HFF-Myc (cell line): ENCODE measurements at regions not wholly inside any gene's neighbourhood (a gene's known extent, or its start where the extent isn't known, plus 50 kb on each side); places are given as distances from the start of the nearest gene placed in this dataset.

Source experiments
- DNase-seq: peaks from one replicate; pipeline ENCODE4 v3.0.0-alpha.2; 2011; ENCODE audit warnings: low read depth; ENCODE audit errors: extremely low read depth
- H3K4me3 ChIP-seq: replicated peaks from 2 replicates; pipeline ENCODE4 v1.5.1; 2011; ENCODE audit warnings: low read depth, mild to moderate bottlenecking, control low read depth, low read length
- TF ChIP-seq, protein P1 (sequence below): IDR thresholded peaks from 2 replicates; pipeline ENCODE4 v1.5.1; 2012; ENCODE audit warnings: mild to moderate bottlenecking, low read depth, low read length, control low read depth; ENCODE audit errors: missing control alignments

GRCh38 chr12:34291001-34291400 is 268.7 kb downstream of the ALG10 start:
- DNase-seq: no peak
- TF ChIP-seq, protein P1, sequence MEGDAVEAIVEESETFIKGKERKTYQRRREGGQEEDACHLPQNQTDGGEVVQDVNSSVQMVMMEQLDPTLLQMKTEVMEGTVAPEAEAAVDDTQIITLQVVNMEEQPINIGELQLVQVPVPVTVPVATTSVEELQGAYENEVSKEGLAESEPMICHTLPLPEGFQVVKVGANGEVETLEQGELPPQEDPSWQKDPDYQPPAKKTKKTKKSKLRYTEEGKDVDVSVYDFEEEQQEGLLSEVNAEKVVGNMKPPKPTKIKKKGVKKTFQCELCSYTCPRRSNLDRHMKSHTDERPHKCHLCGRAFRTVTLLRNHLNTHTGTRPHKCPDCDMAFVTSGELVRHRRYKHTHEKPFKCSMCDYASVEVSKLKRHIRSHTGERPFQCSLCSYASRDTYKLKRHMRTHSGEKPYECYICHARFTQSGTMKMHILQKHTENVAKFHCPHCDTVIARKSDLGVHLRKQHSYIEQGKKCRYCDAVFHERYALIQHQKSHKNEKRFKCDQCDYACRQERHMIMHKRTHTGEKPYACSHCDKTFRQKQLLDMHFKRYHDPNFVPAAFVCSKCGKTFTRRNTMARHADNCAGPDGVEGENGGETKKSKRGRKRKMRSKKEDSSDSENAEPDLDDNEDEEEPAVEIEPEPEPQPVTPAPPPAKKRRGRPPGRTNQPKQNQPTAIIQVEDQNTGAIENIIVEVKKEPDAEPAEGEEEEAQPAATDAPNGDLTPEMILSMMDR: no peak
- H3K4me3 ChIP-seq: no peak overlapping the region

- DNase-seq: no peak
- TF ChIP-seq, protein P1: no peak
- H3K4me3 ChIP-seq: no peak overlapping the region
Measured at GRCh38 chr12:34291426-34291901, 269.2 kb downstream of the ALG10 start.

- TF ChIP-seq, protein P1: no peak
- no peak for DNase-seq
- H3K4me3 ChIP-seq: no peak overlapping the region
Measured at GRCh38 chr12:34292736-34293625, 270.7 kb downstream of the ALG10 start.

- TF ChIP-seq, protein P1: no peak
- no peak for DNase-seq
- H3K4me3 ChIP-seq: no peak overlapping the region
Measured at GRCh38 chr12:34294137-34294536, 271.8 kb downstream of the ALG10 start.

DNA sequence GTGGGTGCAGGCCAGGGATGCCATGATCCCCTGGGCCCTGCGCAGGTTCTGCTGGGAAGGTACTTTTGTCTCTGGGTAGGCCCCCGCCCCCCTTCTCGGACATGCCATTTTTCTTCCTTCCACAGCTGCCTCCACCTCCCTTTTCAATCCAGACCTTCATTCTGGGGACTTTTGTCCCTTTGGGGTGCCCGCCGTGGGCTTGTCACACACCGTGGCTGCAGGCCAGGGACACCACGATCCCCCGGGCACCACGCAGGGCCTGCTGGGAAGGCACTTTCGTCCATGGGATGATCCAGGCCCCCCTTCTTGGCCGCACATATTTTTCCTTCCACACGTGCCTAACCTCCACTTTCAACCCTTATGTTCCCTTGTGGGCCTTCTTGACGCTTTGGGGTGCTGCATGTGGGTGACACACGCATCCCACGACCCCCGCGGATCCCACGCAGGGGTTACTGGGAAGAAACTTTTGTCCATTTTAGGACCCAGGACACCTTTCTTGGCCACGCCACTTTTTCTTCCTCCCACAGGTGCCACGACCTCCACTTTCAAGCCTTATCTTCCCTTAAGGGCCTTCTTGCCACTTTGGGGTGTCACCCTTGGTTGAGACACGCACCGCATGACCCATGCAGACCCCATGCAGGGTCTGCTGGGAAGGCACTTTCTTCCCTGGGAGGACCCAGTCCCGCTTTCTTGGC is 272.5 kb downstream of the ALG10 start:
- TF ChIP-seq, protein P1: no peak
- no peak for DNase-seq

DNA sequence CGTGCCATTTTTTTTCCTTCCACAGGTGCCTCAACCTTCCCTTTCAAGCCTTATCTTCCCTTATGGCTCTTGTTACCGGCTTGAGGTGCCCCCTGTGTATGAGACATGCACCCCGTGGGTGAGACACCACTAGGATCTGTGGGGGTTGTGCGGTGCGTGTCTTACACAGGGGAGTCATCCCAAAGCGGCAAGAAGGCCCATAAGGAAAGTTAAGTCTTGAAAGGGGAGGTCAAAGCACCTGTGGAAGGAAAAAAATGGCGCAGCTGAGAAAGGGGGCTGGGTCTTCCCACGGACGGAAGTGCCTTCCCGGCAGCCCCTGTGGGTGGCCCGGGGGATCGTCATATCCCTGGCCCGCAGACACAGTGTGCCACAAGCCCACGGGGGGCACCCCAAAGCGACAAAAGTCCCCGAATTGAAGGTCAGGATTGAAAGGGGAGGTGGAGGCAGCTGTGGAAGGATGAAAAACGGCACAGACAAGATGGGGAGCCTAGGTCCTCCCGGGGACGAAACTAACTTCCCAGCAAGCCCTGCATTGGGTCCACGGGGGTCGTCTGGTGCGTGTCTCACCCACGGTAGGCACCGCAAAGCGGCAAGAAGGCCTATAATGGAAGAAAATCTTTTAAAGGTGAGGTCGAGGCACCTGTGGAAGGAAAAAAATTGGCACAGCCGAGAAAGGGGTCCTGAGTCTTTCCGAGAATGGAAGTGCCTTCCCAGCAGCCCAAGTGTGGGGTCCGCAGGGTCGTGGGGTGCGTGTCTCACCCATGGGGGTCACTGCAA is 273.3 kb downstream of the ALG10 start:
- TF ChIP-seq, protein P1: no peak
- DNase-seq: no peak
- H3K4me3 ChIP-seq: no peak overlapping the region

More for the DNA sequence above, 272.5 kb downstream of the ALG10 start:
- H3K4me3 ChIP-seq: no peak overlapping the region
